ENCODE measurements at regions not wholly inside any gene's neighbourhood (a gene's known extent, or its start where the extent isn't known, plus 50 kb on each side); places are given as distances from the start of the nearest gene placed in this dataset.

GRCh38 chr3:31027914-31028313, 133.5 kb upstream of the GADL1 start:
- TF ChIP-seq, protein P1, sequence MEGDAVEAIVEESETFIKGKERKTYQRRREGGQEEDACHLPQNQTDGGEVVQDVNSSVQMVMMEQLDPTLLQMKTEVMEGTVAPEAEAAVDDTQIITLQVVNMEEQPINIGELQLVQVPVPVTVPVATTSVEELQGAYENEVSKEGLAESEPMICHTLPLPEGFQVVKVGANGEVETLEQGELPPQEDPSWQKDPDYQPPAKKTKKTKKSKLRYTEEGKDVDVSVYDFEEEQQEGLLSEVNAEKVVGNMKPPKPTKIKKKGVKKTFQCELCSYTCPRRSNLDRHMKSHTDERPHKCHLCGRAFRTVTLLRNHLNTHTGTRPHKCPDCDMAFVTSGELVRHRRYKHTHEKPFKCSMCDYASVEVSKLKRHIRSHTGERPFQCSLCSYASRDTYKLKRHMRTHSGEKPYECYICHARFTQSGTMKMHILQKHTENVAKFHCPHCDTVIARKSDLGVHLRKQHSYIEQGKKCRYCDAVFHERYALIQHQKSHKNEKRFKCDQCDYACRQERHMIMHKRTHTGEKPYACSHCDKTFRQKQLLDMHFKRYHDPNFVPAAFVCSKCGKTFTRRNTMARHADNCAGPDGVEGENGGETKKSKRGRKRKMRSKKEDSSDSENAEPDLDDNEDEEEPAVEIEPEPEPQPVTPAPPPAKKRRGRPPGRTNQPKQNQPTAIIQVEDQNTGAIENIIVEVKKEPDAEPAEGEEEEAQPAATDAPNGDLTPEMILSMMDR (IDR thresholded peaks at IDR 0.05): no peak
- no peak overlapping the region for H3K27ac Mint-ChIP-seq (ENCODE audit: unreplicated experiment)
- H3K4me1 Mint-ChIP-seq (ENCODE audit: unreplicated experiment): no peaks in the 10 kb centered on the region
- H3K4me3 Mint-ChIP-seq (ENCODE audit: unreplicated experiment): no peak overlapping the region
- H3K9me3 Mint-ChIP-seq (ENCODE audit: unreplicated experiment): peaks cover 13% of the 10 kb centered on the region
- no peak for DNase-seq (ENCODE audit: extremely low spot score, unreplicated experiment)
- peaks cover 4% of the 10 kb centered on the region for H3K36me3 Mint-ChIP-seq (ENCODE audit: unreplicated experiment)
- H3K27me3 Mint-ChIP-seq (ENCODE audit: unreplicated experiment): peaks cover 7% of the 10 kb centered on the region

GRCh38 chr3:31028766-31029165, 134.3 kb upstream of the GADL1 start:
- Mint-ChIP-seq H3K4me1 (ENCODE audit: unreplicated experiment) (no peaks in the 10 kb centered on the region), H3K4me3 (ENCODE audit: unreplicated experiment) (no peak overlapping the region), H3K27ac (ENCODE audit: unreplicated experiment) (no peak overlapping the region), H3K9me3 (ENCODE audit: unreplicated experiment) (peaks cover 13% of the 10 kb centered on the region), H3K36me3 (ENCODE audit: unreplicated experiment) (peaks cover 4% of the 10 kb centered on the region), H3K27me3 (ENCODE audit: unreplicated experiment) (peaks cover 8% of the 10 kb centered on the region)
- TF ChIP-seq, protein P1 (IDR thresholded peaks at IDR 0.05): no peak
- DNase-seq (ENCODE audit: extremely low spot score, unreplicated experiment): no peak

DNA sequence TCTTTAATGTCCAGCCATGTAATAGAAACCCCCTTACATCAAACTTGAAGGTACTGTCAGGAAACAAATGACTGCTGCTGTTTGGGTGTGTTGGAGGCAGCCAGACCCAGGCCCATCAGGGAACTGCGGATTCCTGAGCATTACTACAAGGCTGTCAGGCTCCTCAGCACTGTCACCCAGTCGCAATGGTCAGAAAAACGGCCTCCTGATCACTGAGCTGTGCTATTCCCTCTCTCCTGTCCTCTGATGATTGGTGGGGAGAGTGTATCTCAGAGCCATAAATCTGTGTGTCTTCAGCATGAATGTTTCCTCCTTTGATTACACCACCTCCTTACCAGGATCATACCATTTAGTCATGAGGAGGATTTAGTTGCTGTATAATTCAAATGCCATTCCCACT, 135.2 kb upstream of the GADL1 start:
- Mint-ChIP-seq H3K4me3 (ENCODE audit: unreplicated experiment) (no peak overlapping the region), H3K36me3 (ENCODE audit: unreplicated experiment) (peaks cover 4% of the 10 kb centered on the region), H3K9me3 (ENCODE audit: unreplicated experiment) (peaks cover 13% of the 10 kb centered on the region), H3K27ac (ENCODE audit: unreplicated experiment) (no peak overlapping the region), H3K27me3 (ENCODE audit: unreplicated experiment) (peaks cover 9% of the 10 kb centered on the region), H3K4me1 (ENCODE audit: unreplicated experiment) (no peaks in the 10 kb centered on the region)
- no peak for DNase-seq (ENCODE audit: extremely low spot score, unreplicated experiment)
- TF ChIP-seq, protein P1 (IDR thresholded peaks at IDR 0.05): no peak

GRCh38 chr3:31035681-31036080, 141.2 kb upstream of the GADL1 start:
- DNase-seq (ENCODE audit: extremely low spot score, unreplicated experiment): no peak
- peaks cover 9% of the 10 kb centered on the region for H3K27me3 Mint-ChIP-seq (ENCODE audit: unreplicated experiment)
- TF ChIP-seq, protein P1 (IDR thresholded peaks at IDR 0.05): no peak

DNA sequence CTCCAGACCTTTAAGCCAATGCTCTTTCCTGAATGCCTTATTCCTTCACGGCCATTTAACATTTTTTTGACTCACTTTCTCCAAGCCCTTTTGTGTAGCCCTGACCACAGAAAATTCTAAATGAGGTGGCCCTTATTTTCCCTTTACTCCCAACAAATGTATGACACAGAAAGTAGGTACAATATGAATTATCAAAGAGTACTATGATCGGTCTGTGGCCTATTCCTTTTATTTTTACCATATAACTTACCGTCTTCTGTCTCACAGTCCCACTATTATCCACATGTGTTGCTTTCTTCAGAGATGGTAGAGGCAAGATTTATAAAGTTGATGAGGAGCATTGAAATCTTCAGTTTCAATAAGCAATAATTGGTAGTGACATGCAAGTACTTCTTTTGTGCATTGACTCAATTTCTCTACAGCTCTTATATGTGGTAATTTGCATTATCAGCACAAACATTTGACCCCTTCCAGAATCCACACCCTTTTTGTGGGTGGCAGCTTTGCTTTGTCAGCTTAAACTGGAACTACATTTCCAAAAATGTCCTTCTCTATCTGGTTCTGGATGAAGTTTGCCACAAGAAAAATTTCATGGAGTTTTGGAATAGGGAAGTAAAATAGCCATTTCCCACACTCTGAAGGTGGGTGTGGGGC, 143.8 kb upstream of the GADL1 start:
- TF ChIP-seq, protein P1 (IDR thresholded peaks at IDR 0.05): no peak
- H3K9me3 Mint-ChIP-seq (ENCODE audit: unreplicated experiment): peaks cover 12% of the 10 kb centered on the region
- no peak overlapping the region for H3K4me3 Mint-ChIP-seq (ENCODE audit: unreplicated experiment)
- DNase-seq (ENCODE audit: extremely low spot score, unreplicated experiment): no peak
- H3K27ac Mint-ChIP-seq (ENCODE audit: unreplicated experiment): no peak overlapping the region
- H3K36me3 Mint-ChIP-seq (ENCODE audit: unreplicated experiment): no peaks in the 10 kb centered on the region
- peaks cover 3% of the 10 kb centered on the region for H3K27me3 Mint-ChIP-seq (ENCODE audit: unreplicated experiment)
- H3K4me1 Mint-ChIP-seq (ENCODE audit: unreplicated experiment): peaks cover 5% of the 10 kb centered on the region

More at GRCh38 chr3:31035681-31036080, 141.2 kb upstream of the GADL1 start:
- Mint-ChIP-seq H3K4me1 (ENCODE audit: unreplicated experiment) (no peaks in the 10 kb centered on the region), H3K36me3 (ENCODE audit: unreplicated experiment) (no peaks in the 10 kb centered on the region), H3K4me3 (ENCODE audit: unreplicated experiment) (no peak overlapping the region), H3K9me3 (ENCODE audit: unreplicated experiment) (no peaks in the 10 kb centered on the region), H3K27ac (ENCODE audit: unreplicated experiment) (no peak overlapping the region)

Measured in osteocyte (in vitro differentiated cells).